Keratinocyte (primary cell): ENCODE measurements at regions not wholly inside any gene's neighbourhood (a gene's known extent, or its start where the extent isn't known, plus 50 kb on each side); places are given as distances from the start of the nearest gene placed in this dataset.

ENCODE experiments used
- DNase-seq: peaks from one replicate; pipeline ENCODE4 v3.0.0-alpha.2; 2011; ENCODE audit warnings: low read depth, missing footprints, low spot score
- FAIRE-seq: peaks from 2 replicates; lab custom pipeline; 2011; peaks lifted over from hg19 to GRCh38; lab: Jason Lieb, UNC
- H2AFZ ChIP-seq: 2 replicates; pipeline ENCODE4 v1.6.0; 2012; ENCODE audit warnings: low read length, control low read depth, inconsistent platforms; ENCODE audit not compliant: control insufficient read depth
- H3K27ac ChIP-seq: 2 replicates; pipeline ENCODE4 v1.5.1; 2011; ENCODE audit warnings: low read length; ENCODE audit not compliant: control insufficient read depth, insufficient read depth
- H3K27me3 ChIP-seq: 3 replicates; pipeline ENCODE4 v1.6.0; 2011; ENCODE audit warnings: low read length; ENCODE audit not compliant: control insufficient read depth, insufficient read depth; ENCODE audit errors: extremely low read depth
- H3K36me3 ChIP-seq, 2 experiments: 2 replicates in 1 of 2; 3 replicates in 1 of 2; pipeline ENCODE4 v1.5.1; 2011; ENCODE audit warnings: low read length in 2 of 2, mild to moderate bottlenecking in 1 of 2; ENCODE audit not compliant: control insufficient read depth in 2 of 2, insufficient read depth in 2 of 2; ENCODE audit errors: extremely low read depth in 1 of 2
- H3K4me1 ChIP-seq: 3 replicates; pipeline ENCODE4 v1.5.1; 2011; ENCODE audit warnings: low read length; ENCODE audit not compliant: control insufficient read depth, insufficient read depth; ENCODE audit errors: extremely low read depth
- H3K4me2 ChIP-seq: 3 replicates; pipeline ENCODE4 v1.6.0; 2011; ENCODE audit warnings: low read depth, low read length; ENCODE audit not compliant: control insufficient read depth, insufficient read depth; ENCODE audit errors: extremely low read depth
- H3K4me3 ChIP-seq, 3 experiments: fragments of 200-600 bp in 1 of 3; sonication (generic) in 1 of 3; 2 replicates in 2 of 3; 3 replicates in 1 of 3; pipeline ENCODE4 v1.5.1; 2011 to 2016; ENCODE audit warnings: low read length in 3 of 3, mild to moderate bottlenecking in 3 of 3, control low read depth in 2 of 3, inconsistent platforms in 1 of 3, low read depth in 1 of 3, mixed read lengths in 1 of 3, mixed run types in 1 of 3, moderate library complexity in 1 of 3; ENCODE audit not compliant: control insufficient read depth in 2 of 3, insufficient read depth in 2 of 3; ENCODE audit errors: extremely low read depth in 1 of 3
- H3K79me2 ChIP-seq: 2 replicates; pipeline ENCODE4 v1.6.0; 2012; ENCODE audit warnings: low read length; ENCODE audit not compliant: control insufficient read depth, insufficient read depth
- H3K9ac ChIP-seq: 3 replicates; pipeline ENCODE4 v1.6.0; 2011; ENCODE audit warnings: low read length; ENCODE audit not compliant: control insufficient read depth, insufficient read depth; ENCODE audit errors: extremely low read depth
- H3K9me1 ChIP-seq: 3 replicates; pipeline ENCODE4 v1.6.0; 2011; ENCODE audit warnings: low read length; ENCODE audit not compliant: control insufficient read depth, insufficient read depth; ENCODE audit errors: extremely low read depth
- H3K9me3 ChIP-seq: 2 replicates; pipeline ENCODE4 v1.5.1; 2012; ENCODE audit warnings: low read depth, low read length; ENCODE audit not compliant: control insufficient read depth
- H4K20me1 ChIP-seq: 3 replicates; pipeline ENCODE4 v1.6.0; 2011; ENCODE audit warnings: low read length; ENCODE audit not compliant: control insufficient read depth, insufficient read depth; ENCODE audit errors: extremely low read depth
- EZH2 ChIP-seq: IDR thresholded peaks from one replicate; pipeline ENCODE4 v1.6.1; 2012; ENCODE audit warnings: inconsistent platforms, mild to moderate bottlenecking, low read length, moderate library complexity
- dilution Hi-C: fragments of 300-500 bp; cut with MboI; formaldehyde crosslinking; loops from one replicate; pipeline ENCODE4 v1.7.0; 2020; ENCODE audit warnings: low sequenced_read_pairs; ENCODE audit not compliant: extremely low pct_ligation_motif_present
- TF ChIP-seq, protein P1 (sequence below), 3 experiments: IDR thresholded peaks in 1 of 3; conservative IDR thresholded peaks in 1 of 3; optimal IDR thresholded peaks in 1 of 3; 2 replicates in 2 of 3; 3 replicates in 1 of 3; pipeline versions ENCODE3 to v1.5.1; 2011; ENCODE audit warnings: low read length in 3 of 3, mild to moderate bottlenecking in 3 of 3, moderate library complexity in 2 of 3, control low read depth in 1 of 3, inconsistent platforms in 1 of 3; ENCODE audit not compliant: insufficient read depth in 2 of 3; ENCODE audit errors: extremely low read depth in 1 of 3

DNA sequence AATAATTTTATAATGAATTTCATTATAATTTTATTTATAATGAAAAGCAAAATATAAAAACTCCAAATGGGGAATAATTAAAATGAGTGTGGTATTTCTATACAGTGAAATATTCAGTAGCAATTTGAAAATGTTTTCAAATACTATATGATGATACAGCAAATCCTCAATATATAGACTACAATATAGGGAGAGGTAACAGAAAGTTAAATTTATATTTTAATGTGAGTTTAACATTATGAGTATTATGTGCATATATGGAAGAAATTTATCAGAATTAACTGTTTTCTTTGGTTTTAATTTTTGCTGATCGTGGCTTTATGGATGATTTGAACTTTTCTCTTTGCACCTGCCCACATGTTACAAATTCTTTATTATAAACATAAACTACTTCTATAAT lies 500.9 kb upstream of the ARRDC3 start:
- Histone ChIP-seq H3K4me1 (no peaks in the 10 kb centered on the region), H3K9me1 (no peaks in the 10 kb centered on the region), H3K9me3 (no peaks in the 10 kb centered on the region), H3K9ac (no peak overlapping the region), H4K20me1 (no peaks in the 10 kb centered on the region), H2AFZ (no peak overlapping the region), H3K36me3 (no peaks in the 10 kb centered on the region), H3K4me2 (no peak overlapping the region), H3K27me3 (no peaks in the 10 kb centered on the region), H3K79me2 (no peaks in the 10 kb centered on the region), H3K4me3 (no peak overlapping the region), H3K27ac (no peak overlapping the region)
- DNase-seq = no peak
- TF ChIP-seq, protein P1, sequence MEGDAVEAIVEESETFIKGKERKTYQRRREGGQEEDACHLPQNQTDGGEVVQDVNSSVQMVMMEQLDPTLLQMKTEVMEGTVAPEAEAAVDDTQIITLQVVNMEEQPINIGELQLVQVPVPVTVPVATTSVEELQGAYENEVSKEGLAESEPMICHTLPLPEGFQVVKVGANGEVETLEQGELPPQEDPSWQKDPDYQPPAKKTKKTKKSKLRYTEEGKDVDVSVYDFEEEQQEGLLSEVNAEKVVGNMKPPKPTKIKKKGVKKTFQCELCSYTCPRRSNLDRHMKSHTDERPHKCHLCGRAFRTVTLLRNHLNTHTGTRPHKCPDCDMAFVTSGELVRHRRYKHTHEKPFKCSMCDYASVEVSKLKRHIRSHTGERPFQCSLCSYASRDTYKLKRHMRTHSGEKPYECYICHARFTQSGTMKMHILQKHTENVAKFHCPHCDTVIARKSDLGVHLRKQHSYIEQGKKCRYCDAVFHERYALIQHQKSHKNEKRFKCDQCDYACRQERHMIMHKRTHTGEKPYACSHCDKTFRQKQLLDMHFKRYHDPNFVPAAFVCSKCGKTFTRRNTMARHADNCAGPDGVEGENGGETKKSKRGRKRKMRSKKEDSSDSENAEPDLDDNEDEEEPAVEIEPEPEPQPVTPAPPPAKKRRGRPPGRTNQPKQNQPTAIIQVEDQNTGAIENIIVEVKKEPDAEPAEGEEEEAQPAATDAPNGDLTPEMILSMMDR (optimal IDR thresholded peaks at IDR 0.05 in 1 of 3, IDR thresholded peaks at IDR 0.05 in 1 of 3, conservative IDR thresholded peaks at IDR 0.05 in 1 of 3; ENCODE audit: extremely low read depth in 1 of 3, insufficient read depth in 2 of 3, low read length in 3 of 3) = no peak
- no peak for TF ChIP-seq EZH2
- dilution Hi-C loops = no loop called here
- no peak for FAIRE-seq

GRCh38 chr5:91875196-91875779 lies 492.2 kb upstream of the ARRDC3 start:
- no peak overlapping the region for H2AFZ ChIP-seq
- DNase-seq (no peak), FAIRE-seq (no peak)
- no peaks in the 10 kb centered on the region for H3K9me3 ChIP-seq
- no peaks in the 10 kb centered on the region for H3K4me1 ChIP-seq
- dilution Hi-C loops = no loop called here
- TF ChIP-seq EZH2 = no peak
- TF ChIP-seq, protein P1 (optimal IDR thresholded peaks at IDR 0.05 in 1 of 3, IDR thresholded peaks at IDR 0.05 in 1 of 3, conservative IDR thresholded peaks at IDR 0.05 in 1 of 3; ENCODE audit: extremely low read depth in 1 of 3, insufficient read depth in 2 of 3, low read length in 3 of 3) = no peak
- no peak overlapping the region for H3K27ac ChIP-seq
- H4K20me1 ChIP-seq = no peaks in the 10 kb centered on the region
- H3K9ac ChIP-seq = no peak overlapping the region
- no peaks in the 10 kb centered on the region for H3K79me2 ChIP-seq
- no peaks in the 10 kb centered on the region for H3K9me1 ChIP-seq
- no peak overlapping the region for H3K4me2 ChIP-seq
- H3K4me3 ChIP-seq = no peak overlapping the region
- H3K27me3 ChIP-seq = no peaks in the 10 kb centered on the region
- H3K36me3 ChIP-seq = no peaks in the 10 kb centered on the region
